Urinary bladder (tissue), 3 donors: ENCODE measurements at regions not wholly inside any gene's neighbourhood (a gene's known extent, or its start where the extent isn't known, plus 50 kb on each side); places are given as distances from the start of the nearest gene placed in this dataset.

Experiments used
- DNase-seq: peaks from one replicate; pipeline ENCODE4 v3.0.0-alpha.2; 2015; ENCODE audit errors: extremely low spot score
- H3K27ac ChIP-seq: one replicate; pipeline ENCODE4 v1.5.1; 2013; ENCODE audit warnings: low read depth, mild to moderate bottlenecking, moderate library complexity
- H3K36me3 ChIP-seq: one replicate; pipeline ENCODE4 v1.6.1; 2013; ENCODE audit warnings: mild to moderate bottlenecking, moderate library complexity; ENCODE audit not compliant: insufficient read depth
- H3K4me1 ChIP-seq: one replicate; pipeline ENCODE4 v1.6.1; 2013; ENCODE audit warnings: mild to moderate bottlenecking, moderate library complexity; ENCODE audit not compliant: insufficient read depth
- H3K4me3 ChIP-seq: one replicate; pipeline ENCODE4 v1.5.1; 2013; ENCODE audit warnings: low read depth, low read length
- WGBS: extraction: QIAGEN DNeasy Blood & Tissue Kit; methylation state at CpG from one replicate; pipeline ENCODE4 v1.1.7; 2013; 5-methylcytosine and 5-hydroxymethylcytosine counted together
- donor health status: healthy with polysubstance abuse.
- donor health status: healthy.

DNA sequence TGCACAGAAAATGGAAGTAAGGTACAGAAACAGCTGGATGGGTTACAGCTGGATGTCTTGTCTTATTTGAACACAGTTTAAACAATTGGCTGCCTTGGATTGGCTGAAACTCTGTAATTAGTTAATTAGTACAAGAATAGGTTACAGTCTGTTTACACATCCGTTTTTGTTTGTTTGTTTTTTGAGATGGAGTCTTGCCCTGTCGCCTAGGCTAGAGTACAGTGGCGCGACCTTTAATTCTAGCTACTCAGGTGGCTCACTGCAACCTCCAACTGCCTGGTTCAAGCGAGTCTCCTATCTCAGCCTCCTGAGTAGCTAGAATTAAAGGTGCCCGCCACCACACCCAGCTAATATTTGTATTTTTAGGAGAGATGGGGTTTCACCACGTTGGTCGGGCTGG is 368.7 kb upstream of the KLF4 start:
- Histone ChIP-seq H3K27ac (no peak overlapping the region), H3K4me3 (no peak overlapping the region), H3K4me1 (no peaks in the 10 kb centered on the region), H3K36me3 (no peaks in the 10 kb centered on the region)
- 95% methylated on average over 8 of the region's 8 CpGs for WGBS
- DNase-seq, result no peak

DNA sequence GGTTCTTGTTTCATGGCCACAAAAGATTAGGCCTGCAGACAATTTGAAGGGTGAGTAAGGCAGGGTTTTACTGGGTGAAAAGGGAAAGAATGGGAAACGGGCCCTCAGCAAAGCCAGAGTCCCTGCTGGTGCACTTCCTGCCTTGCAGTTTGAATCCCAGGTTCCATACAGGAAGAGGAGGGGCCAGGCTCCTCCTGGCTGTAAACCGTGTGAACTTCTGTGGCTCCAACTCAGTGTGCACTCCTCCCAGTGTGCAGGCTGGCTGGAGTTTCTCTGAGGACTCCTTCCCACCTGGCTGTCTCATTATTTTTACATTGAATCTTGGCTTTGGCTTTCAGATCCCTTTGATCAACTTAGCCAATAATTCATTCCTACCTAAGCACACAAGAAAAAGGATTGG is 367.1 kb upstream of the KLF4 start:
- Histone ChIP-seq H3K4me1 (no peaks in the 10 kb centered on the region), H3K4me3 (no peak overlapping the region), H3K36me3 (no peaks in the 10 kb centered on the region), H3K27ac (no peak overlapping the region)
- no peak for DNase-seq
- 66% methylated on average over 2 of the region's 2 CpGs for WGBS

DNA sequence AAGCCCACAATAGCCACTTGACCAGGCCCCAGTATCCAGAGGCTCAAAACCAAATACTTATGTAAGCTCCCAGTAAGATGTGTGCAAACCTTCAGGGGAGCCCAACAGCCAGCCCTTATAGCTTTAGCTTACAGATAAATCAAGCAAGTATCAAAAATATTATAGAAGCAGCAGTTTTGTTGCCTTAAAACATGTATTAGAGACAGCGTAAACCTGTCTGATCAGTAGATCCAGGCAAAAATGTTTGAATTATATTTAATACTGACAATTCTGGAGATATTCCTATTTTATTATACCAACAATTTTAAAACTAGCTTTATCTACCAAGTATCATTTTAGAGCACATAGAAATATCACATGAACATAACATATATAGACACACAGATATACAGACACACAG is 365.6 kb upstream of the KLF4 start:
- WGBS, result 98% methylated on average over 1 of the region's 1 CpG
- DNase-seq, result no peak
- H3K4me3 ChIP-seq, result no peak overlapping the region
- no peaks in the 10 kb centered on the region for H3K4me1 ChIP-seq
- no peaks in the 10 kb centered on the region for H3K36me3 ChIP-seq
- no peak overlapping the region for H3K27ac ChIP-seq

DNA sequence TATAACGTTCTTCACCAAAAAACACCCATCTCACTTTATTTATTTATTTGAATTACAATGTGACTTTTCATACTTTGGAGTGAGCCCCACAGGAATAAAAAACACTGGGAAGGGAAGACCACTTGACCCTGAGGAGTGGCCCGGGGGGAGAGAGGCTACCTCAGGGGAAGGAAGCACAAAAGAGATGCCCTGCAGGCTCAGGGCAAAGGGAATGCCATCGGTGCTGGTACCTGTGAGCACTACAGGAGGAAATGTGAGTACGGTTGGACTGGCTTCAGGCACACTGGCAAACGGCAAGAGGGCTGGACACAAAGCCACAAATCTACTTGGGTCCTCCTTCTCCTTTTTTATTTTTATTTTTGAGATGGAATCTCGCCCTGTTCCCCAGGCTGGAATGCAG is 363.9 kb upstream of the KLF4 start:
- Histone ChIP-seq H3K4me1 (no peaks in the 10 kb centered on the region), H3K4me3 (no peak overlapping the region), H3K27ac (no peak overlapping the region), H3K36me3 (no peaks in the 10 kb centered on the region)
- DNase-seq, result no peak
- WGBS, result 85% methylated on average over 6 of the region's 6 CpGs

DNA sequence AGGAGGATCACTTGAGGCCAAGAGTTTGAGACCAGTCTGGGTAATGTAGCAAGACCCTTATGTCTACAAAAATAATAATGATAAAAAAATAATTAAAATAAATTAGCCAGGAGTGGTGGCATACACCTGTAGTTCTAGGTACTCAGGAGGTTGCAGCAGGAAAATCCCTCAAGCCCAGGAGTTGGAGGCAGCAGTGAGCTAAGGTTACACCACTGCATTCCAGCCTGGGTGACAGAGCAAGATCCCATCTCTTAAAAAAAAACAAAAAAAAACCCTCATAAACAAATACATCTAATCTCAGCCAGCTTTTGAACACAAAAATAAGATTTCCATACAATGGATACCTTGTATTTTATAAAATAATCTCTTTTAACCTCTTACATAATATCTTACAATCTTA is 363.3 kb upstream of the KLF4 start:
- no peak for DNase-seq
- no peaks in the 10 kb centered on the region for H3K4me1 ChIP-seq
- no peaks in the 10 kb centered on the region for H3K36me3 ChIP-seq
- H3K27ac ChIP-seq, result no peak overlapping the region
- H3K4me3 ChIP-seq, result no peak overlapping the region

DNA sequence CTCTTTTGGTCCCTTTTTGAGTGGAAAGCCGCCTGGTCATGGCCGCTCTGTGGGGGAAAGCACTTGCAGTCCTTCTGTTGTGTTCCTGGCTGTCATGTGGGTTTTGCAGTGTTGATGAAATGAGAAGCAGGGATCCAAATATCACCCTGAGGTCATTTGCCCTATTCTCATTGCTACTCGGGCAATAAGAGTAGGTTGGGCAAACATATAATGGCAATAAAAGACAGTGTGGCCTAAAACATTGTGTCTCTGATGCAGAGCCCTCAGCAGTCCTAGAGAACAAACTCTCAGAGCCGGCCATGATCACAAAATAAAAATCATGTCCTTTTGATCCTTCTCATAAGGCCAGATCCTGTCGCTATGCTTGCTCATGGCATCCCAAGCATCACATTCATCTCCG is 361.1 kb upstream of the KLF4 start:
- Histone ChIP-seq H3K4me3 (no peak overlapping the region), H3K4me1 (no peaks in the 10 kb centered on the region), H3K27ac (no peak overlapping the region), H3K36me3 (no peaks in the 10 kb centered on the region)
- DNase-seq, result no peak
- 96% methylated on average over 6 of the region's 6 CpGs for WGBS

DNA sequence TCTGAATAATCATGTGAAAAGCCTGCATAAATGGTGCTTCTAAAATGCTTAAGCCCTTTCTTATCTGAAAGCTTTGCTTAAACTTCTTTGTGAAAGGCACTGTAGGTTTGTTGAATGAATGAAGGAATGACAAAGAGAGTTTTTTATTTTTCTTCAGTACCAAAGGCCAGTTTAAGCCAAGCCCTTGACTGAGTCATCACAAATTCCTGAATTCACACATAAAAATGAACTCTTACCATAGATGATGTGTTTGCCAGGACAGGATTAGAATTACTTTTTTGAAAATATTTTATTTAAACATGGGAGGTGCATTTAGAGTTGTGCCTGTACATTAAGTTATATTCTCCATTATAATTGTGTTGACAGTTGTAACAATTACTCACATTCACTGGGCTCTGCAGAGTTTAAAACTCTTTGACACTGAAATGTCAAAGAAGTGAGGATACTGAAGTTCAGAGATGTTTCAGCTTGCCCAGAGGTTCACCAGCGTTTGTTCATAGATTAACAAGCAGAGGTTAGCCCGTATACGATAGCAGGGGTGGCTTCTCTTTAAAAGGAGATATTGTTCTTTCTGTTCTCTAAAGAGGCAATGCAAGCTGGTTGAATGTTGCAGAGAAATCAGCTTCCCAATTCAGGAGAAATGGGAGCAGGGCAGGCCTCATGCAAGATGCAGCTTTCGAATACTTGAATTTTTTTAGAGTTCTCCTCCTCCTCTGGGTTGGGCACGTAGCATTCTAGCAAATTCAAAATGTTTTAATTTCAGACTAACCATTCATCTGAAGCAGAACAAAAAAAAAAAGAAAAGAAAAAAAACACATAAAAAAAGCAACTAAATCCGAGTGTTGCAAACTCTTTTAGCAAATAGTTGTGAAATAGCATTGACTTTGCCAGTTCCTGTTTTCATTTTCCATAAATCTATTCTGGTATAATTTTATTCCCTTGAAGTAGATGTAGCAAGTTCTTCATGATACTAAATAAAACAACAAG is 358.7 kb upstream of the KLF4 start:
- Histone ChIP-seq H3K4me3 (no peak overlapping the region), H3K27ac (no peak overlapping the region), H3K36me3 (no peaks in the 10 kb centered on the region), H3K4me1 (no peaks in the 10 kb centered on the region)
- no peak for DNase-seq
- 50% methylated on average over 6 of the region's 6 CpGs for WGBS

DNA sequence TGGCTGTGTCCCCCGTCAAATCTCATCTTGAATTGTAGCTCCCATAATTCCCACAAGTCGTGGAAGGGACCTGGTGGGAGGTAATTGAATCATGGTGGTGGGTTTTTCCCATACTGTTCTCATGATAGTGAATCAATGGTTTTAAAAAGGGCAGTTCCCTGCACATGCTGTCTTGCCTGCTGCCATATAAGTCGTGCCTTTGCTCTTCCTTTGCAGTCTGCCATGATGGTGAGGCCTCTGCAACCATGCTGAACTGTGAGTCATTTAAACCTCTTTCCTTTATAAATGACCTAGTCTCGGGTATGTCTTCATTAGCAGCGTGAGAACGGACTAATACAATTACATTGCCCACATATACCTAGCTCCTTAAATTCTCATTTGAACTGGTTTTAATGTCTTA is 353.0 kb upstream of the KLF4 start:
- 92% methylated on average over 6 of the region's 6 CpGs for WGBS
- no peak for DNase-seq
- no peak overlapping the region for H3K4me3 ChIP-seq
- H3K27ac ChIP-seq, result no peak overlapping the region
- no peaks in the 10 kb centered on the region for H3K36me3 ChIP-seq
- no peaks in the 10 kb centered on the region for H3K4me1 ChIP-seq

DNA sequence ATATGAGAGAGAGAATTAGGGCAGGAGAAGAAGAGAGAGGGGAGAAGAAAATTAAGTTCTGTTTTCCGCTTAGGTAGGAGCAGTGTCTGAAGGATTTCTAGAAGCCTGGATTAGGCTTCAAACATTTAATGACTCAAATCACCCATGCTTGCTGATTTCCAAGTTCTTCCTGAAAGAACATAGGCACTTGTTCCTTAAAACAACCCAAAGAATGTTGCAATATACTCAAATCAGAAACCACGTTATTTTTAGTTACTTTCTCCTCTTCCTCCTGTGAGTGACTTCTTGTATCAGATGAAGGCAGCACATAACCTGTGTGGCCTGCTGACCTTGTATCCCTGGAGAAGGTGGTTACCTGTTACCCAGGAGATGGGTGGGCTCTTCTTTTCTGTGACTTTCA is 351.5 kb upstream of the KLF4 start:
- H3K4me3 ChIP-seq, result no peak overlapping the region
- DNase-seq, result no peak
- no peaks in the 10 kb centered on the region for H3K4me1 ChIP-seq
- no peak overlapping the region for H3K27ac ChIP-seq
- WGBS, result 87% methylated on average over 2 of the region's 2 CpGs
- no peaks in the 10 kb centered on the region for H3K36me3 ChIP-seq

DNA sequence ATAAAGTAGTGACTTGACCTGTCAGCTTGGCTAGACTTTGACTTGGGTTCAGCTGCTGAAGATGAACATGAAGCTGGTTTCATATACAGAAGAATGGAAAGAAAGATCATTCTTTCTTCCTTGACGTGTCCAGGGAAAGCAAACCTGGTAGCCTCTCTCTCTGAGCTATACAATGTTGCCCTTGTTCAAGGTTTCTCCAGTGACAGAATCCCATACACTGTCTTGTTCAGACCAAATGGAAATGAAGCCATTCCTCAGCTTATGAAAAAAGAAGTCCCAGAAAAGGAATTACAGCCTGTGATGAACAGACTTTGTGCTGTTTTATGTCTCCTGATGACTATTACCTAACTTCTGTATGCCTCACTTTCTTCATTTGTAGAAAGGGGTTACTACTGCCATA is 349.8 kb upstream of the KLF4 start:
- Histone ChIP-seq H3K4me3 (no peak overlapping the region), H3K4me1 (no peaks in the 10 kb centered on the region), H3K27ac (no peak overlapping the region), H3K36me3 (no peaks in the 10 kb centered on the region)
- WGBS, result 95% methylated on average over 1 of the region's 1 CpG
- no peak for DNase-seq

DNA sequence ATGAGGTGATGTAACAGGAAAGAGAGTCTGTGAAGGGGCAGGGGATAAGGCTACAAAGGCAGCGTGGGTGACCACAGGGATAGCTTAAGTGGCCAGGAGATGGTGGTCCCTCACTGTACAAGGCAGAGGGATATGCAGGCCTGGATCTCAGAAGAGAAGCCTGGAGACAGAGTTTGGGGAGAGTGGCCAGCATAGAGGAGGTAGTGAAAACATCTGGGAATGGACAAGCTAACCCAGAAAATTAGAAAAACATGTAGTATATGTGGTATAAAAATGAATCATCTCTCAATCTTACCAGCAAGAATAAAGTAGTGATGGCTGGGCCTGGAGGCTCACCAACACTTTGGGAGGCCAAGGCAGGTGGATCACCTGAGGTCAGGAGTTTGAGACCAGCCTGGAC is 349.2 kb upstream of the KLF4 start:
- Histone ChIP-seq H3K4me1 (no peaks in the 10 kb centered on the region), H3K36me3 (no peaks in the 10 kb centered on the region), H3K27ac (no peak overlapping the region), H3K4me3 (no peak overlapping the region)
- no peak for DNase-seq
- WGBS, result 95% methylated on average over 1 of the region's 1 CpG

DNA sequence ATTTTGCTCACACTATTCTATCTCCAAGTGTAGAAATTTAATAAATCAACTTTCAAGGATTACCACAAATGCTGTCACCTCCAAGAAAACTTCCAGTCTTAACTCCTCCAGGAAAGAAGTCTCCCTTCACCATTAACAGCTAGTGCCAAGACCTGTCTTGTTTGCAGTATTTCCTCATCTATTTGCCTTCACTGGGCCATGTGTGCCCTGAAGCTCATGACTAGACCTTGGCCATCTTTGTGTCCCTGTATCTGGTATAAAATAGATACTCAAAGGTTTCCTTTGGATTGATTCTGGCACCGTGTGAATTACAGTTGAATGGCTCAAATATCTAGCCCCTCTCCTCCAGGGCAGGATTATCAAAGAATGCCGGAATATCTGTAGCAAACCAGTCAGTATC is 346.7 kb upstream of the KLF4 start:
- Histone ChIP-seq H3K36me3 (no peaks in the 10 kb centered on the region), H3K4me3 (no peak overlapping the region), H3K27ac (no peak overlapping the region), H3K4me1 (no peaks in the 10 kb centered on the region)
- DNase-seq, result no peak
- 94% methylated on average over 2 of the region's 2 CpGs for WGBS

DNA sequence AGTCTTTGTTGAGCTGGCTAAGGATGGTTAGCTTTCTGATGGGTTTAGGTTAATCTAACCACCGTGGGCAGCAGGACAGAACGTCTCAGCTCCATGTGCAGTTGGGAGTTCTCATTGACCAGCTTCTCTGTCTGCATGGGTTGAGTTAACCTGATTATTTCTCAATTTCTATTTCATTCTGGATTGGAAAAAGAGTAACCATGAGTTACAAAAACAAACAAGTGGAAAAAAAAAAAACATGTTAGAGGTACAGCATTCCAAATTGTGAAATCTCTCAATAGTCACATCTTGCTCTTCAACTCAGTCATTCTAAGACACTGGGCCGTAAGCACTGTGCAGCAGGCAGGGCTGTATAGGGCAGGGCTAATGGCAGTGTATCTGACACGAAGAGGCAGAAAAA is 343.7 kb upstream of the KLF4 start:
- no peaks in the 10 kb centered on the region for H3K4me1 ChIP-seq
- 85% methylated on average over 4 of the region's 4 CpGs for WGBS
- no peak for DNase-seq
- no peak overlapping the region for H3K4me3 ChIP-seq
- no peaks in the 10 kb centered on the region for H3K36me3 ChIP-seq
- H3K27ac ChIP-seq, result no peak overlapping the region

DNA sequence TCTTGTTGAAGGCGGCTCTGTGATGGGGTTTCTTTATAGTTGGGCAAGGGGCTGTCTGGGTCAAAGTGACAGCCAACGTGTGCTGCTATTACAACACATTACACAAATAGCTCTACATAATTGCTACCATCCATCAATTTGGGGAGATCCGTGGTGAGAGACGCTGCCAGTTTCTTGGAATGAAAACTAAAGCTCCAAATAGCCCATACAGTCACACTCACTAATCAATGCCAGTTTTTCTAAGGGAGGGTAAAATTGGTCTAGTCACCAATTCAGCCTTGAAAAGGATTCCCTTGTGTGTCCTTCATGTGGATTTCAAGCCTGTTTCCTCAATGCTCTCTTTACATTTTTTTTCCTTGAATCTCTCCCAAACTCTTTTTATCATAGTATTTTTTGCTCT is 343.3 kb upstream of the KLF4 start:
- DNase-seq, result no peak
- H3K4me3 ChIP-seq, result no peak overlapping the region
- WGBS, result 84% methylated on average over 4 of the region's 4 CpGs
- no peak overlapping the region for H3K27ac ChIP-seq
- no peaks in the 10 kb centered on the region for H3K4me1 ChIP-seq
- no peaks in the 10 kb centered on the region for H3K36me3 ChIP-seq

DNA sequence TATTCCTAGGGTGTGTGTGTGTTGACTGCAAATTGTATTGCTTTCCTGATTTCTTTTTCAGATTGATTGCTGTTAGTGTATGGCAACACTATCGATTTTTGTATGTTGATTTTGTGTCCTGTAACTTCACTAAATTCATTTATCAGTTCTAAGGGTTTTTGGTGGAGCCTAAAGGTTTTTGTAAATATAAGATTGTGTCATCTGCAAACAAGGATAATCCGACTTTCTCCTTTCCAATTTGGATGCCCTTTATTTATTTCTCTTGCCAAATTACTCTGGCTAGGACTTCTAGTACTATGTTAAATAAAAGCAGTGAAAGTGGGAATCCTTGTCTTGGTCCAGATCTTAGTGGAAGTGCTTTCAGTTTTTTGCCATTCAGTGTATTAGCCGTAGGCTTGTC is 340.9 kb upstream of the KLF4 start:
- no peak overlapping the region for H3K4me3 ChIP-seq
- H3K4me1 ChIP-seq, result no peaks in the 10 kb centered on the region
- no peak overlapping the region for H3K27ac ChIP-seq
- no peaks in the 10 kb centered on the region for H3K36me3 ChIP-seq
- DNase-seq, result no peak
- WGBS, result 48% methylated on average over 3 of the region's 3 CpGs
